ENCODE measurements at regions not wholly inside any gene's neighbourhood (a gene's known extent, or its start where the extent isn't known, plus 50 kb on each side); places are given as distances from the start of the nearest gene placed in this dataset.
"Not testable (repeated sequence)": the region's sequence is repeated elsewhere in the genome, so short reads cannot be mapped to it uniquely, and the experiment has no call there.

DNA sequence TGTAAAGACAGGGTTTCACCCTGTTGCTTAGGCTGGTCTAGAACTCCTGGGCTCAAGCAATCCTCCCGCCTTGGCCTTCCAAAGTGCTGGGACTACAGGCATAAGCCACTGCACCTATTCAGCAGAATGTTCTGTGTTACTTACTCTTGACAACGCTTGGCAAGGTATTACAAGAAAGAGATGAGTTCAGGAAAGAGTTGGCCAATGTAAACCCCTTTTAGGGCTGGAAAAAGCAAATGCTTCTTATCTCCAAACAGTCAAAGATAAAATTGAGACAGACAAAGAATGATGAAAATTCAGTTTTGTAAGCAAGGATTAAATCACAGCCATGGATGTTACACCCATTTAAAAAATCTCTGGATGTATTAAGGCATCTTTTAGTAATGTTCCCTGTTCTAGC lies 114.0 kb upstream of the PODXL start:
- H3K4me1 ChIP-seq (ENCODE audit: control insufficient read depth, insufficient read depth, low read length) = no peaks in the 10 kb centered on the region
- no peaks in the 10 kb centered on the region for H3K36me3 ChIP-seq (ENCODE audit: control insufficient read depth, insufficient read depth, low read length)
- no peak overlapping the region for H3K4me3 ChIP-seq (ENCODE audit: low read length)

GRCh38 chr7:131667699-131668098 lies 111.3 kb upstream of the PODXL start:
- no peaks in the 10 kb centered on the region for H3K27me3 ChIP-seq (ENCODE audit: control insufficient read depth, insufficient read depth, low read length)
- H3K36me3 ChIP-seq (ENCODE audit: control insufficient read depth, insufficient read depth, low read length) = no peaks in the 10 kb centered on the region
- H3K27ac ChIP-seq (ENCODE audit: low read depth, low read length) = no peak overlapping the region
- H3K9ac ChIP-seq (ENCODE audit: low read length) = no peak overlapping the region
- no peak overlapping the region for H3K4me3 ChIP-seq (ENCODE audit: low read length)
- H3K4me1 ChIP-seq (ENCODE audit: control insufficient read depth, insufficient read depth, low read length) = no peaks in the 10 kb centered on the region

More for the DNA sequence above, 114.0 kb upstream of the PODXL start:
- H3K27ac ChIP-seq (ENCODE audit: low read depth, low read length) = no peak overlapping the region
- H3K9ac ChIP-seq (ENCODE audit: low read length) = no peak overlapping the region
- no peaks in the 10 kb centered on the region for H3K27me3 ChIP-seq (ENCODE audit: control insufficient read depth, insufficient read depth, low read length)

DNA sequence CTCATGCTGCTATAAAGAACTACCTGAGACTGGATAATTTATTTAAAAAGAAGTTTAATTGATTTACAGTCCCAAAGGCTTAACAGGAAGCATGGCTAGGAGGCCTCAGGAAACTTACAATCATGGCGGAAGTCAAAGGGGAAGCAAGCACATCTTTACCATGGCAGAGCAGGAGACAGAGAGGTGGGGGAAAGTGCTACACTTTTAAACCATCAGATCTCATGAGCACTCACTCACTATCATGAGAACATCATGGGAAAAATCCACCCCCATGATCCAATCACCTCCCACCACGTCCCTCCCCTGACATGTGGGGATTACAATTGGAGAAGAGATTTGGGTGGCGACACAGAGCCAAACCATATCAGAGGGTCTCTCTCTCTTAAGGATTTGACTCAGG lies 108.6 kb upstream of the PODXL start:
- H3K4me3 ChIP-seq (ENCODE audit: low read length) = no peak overlapping the region
- H3K9ac ChIP-seq (ENCODE audit: low read length) = no peak overlapping the region
- no peaks in the 10 kb centered on the region for H3K36me3 ChIP-seq (ENCODE audit: control insufficient read depth, insufficient read depth, low read length)
- H3K27ac ChIP-seq (ENCODE audit: low read depth, low read length) = no peak overlapping the region
- H3K27me3 ChIP-seq (ENCODE audit: control insufficient read depth, insufficient read depth, low read length) = no peaks in the 10 kb centered on the region
- H3K4me1 ChIP-seq (ENCODE audit: control insufficient read depth, insufficient read depth, low read length) = no peaks in the 10 kb centered on the region

GRCh38 chr7:131664570-131664969 lies 108.1 kb upstream of the PODXL start:
- H3K36me3 ChIP-seq (ENCODE audit: control insufficient read depth, insufficient read depth, low read length) = no peaks in the 10 kb centered on the region
- H3K4me1 ChIP-seq (ENCODE audit: control insufficient read depth, insufficient read depth, low read length) = no peaks in the 10 kb centered on the region
- no peak overlapping the region for H3K4me3 ChIP-seq (ENCODE audit: low read length)
- no peak overlapping the region for H3K9ac ChIP-seq (ENCODE audit: low read length)
- no peaks in the 10 kb centered on the region for H3K27me3 ChIP-seq (ENCODE audit: control insufficient read depth, insufficient read depth, low read length)
- H3K27ac ChIP-seq (ENCODE audit: low read depth, low read length) = no peak overlapping the region

GRCh38 chr7:131662301-131662873 lies 106.0 kb upstream of the PODXL start:
- not testable (repeated sequence) for H3K9ac ChIP-seq (ENCODE audit: low read length); H3K27ac ChIP-seq (ENCODE audit: low read depth, low read length); H3K27me3 ChIP-seq (ENCODE audit: control insufficient read depth, insufficient read depth, low read length); H3K4me1 ChIP-seq (ENCODE audit: control insufficient read depth, insufficient read depth, low read length); H3K36me3 ChIP-seq (ENCODE audit: control insufficient read depth, insufficient read depth, low read length); H3K4me3 ChIP-seq (ENCODE audit: low read length)

DNA sequence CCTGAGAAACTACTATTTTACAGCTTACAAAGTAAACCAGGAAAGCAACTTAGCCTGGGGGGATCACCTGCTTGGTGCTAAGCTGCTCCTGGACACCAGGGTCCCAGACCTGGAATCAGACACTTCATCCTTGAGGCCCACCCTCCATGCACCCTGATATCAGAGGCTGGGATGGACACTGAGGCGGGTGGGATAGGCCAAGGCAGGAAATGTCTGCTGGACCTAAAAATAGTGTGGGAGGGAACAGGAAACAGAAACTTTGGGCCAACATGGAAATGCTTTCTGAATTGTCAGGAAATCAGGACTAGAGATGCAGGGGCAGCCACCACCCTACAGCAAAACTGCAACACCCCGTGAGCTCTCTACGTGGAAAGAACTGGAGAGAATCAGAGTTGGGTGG lies 101.5 kb upstream of the PODXL start:
- H3K27me3 ChIP-seq (ENCODE audit: control insufficient read depth, insufficient read depth, low read length) = no peaks in the 10 kb centered on the region
- H3K27ac ChIP-seq (ENCODE audit: low read depth, low read length) = no peak overlapping the region
- no peak overlapping the region for H3K4me3 ChIP-seq (ENCODE audit: low read length)
- no peaks in the 10 kb centered on the region for H3K4me1 ChIP-seq (ENCODE audit: control insufficient read depth, insufficient read depth, low read length)
- H3K9ac ChIP-seq (ENCODE audit: low read length) = no peak overlapping the region
- H3K36me3 ChIP-seq (ENCODE audit: control insufficient read depth, insufficient read depth, low read length) = no peaks in the 10 kb centered on the region

GRCh38 chr7:131656980-131657723 lies 100.7 kb upstream of the PODXL start:
- Histone ChIP-seq H3K36me3 (ENCODE audit: control insufficient read depth, insufficient read depth, low read length) (no peaks in the 10 kb centered on the region), H3K9ac (ENCODE audit: low read length) (no peak overlapping the region), H3K4me3 (ENCODE audit: low read length) (no peak overlapping the region), H3K27me3 (ENCODE audit: control insufficient read depth, insufficient read depth, low read length) (no peaks in the 10 kb centered on the region), H3K4me1 (ENCODE audit: control insufficient read depth, insufficient read depth, low read length) (no peaks in the 10 kb centered on the region), H3K27ac (ENCODE audit: low read depth, low read length) (no peak overlapping the region)

DNA sequence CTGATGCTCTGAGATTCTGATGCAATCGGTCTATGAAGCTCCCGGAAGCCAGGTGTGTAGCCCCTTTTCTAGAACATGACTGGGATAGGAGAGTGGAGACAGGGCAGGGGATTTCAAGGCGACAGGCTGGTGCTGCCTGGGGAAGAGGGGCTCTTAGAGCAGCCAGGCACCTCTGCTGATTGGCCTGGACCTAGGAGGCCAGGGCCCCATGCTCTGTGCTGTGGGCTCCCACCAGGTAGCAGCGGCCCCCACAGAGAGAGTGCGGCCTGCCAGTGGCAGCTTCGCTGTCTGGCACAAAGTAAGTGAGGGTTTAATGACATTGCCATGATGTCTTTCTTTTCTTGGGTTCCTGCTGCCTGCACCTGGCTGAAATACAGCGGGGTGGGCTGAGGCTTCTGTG lies 99.4 kb upstream of the PODXL start:
- H3K4me1 ChIP-seq (ENCODE audit: control insufficient read depth, insufficient read depth, low read length) = no peaks in the 10 kb centered on the region
- H3K36me3 ChIP-seq (ENCODE audit: control insufficient read depth, insufficient read depth, low read length) = no peaks in the 10 kb centered on the region
- no peak overlapping the region for H3K9ac ChIP-seq (ENCODE audit: low read length)
- H3K27ac ChIP-seq (ENCODE audit: low read depth, low read length) = no peak overlapping the region
- no peak overlapping the region for H3K4me3 ChIP-seq (ENCODE audit: low read length)
- no peaks in the 10 kb centered on the region for H3K27me3 ChIP-seq (ENCODE audit: control insufficient read depth, insufficient read depth, low read length)

DNA sequence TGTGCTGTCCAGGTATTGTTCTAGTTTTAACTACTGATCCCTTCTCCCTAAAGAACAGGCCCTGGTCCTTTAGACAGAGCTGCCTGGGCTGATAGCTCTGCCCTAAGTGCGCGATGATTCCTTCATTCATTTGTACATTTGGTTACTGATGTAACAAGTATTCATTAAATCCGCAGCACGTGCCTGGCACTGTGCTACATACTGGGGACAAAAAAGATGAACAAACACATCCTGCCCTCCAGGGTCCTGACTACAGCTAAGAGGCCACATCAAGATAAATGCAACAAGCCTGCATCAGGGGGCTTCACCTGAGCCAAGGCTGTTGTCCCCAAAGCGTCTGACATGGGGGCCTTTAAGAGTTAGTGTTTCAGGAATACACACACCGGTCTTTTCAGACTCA lies 99.0 kb upstream of the PODXL start:
- Histone ChIP-seq H3K36me3 (ENCODE audit: control insufficient read depth, insufficient read depth, low read length) (no peaks in the 10 kb centered on the region), H3K9ac (ENCODE audit: low read length) (no peak overlapping the region), H3K27me3 (ENCODE audit: control insufficient read depth, insufficient read depth, low read length) (no peaks in the 10 kb centered on the region), H3K4me3 (ENCODE audit: low read length) (no peak overlapping the region), H3K27ac (ENCODE audit: low read depth, low read length) (no peak overlapping the region), H3K4me1 (ENCODE audit: control insufficient read depth, insufficient read depth, low read length) (no peaks in the 10 kb centered on the region)

DNA sequence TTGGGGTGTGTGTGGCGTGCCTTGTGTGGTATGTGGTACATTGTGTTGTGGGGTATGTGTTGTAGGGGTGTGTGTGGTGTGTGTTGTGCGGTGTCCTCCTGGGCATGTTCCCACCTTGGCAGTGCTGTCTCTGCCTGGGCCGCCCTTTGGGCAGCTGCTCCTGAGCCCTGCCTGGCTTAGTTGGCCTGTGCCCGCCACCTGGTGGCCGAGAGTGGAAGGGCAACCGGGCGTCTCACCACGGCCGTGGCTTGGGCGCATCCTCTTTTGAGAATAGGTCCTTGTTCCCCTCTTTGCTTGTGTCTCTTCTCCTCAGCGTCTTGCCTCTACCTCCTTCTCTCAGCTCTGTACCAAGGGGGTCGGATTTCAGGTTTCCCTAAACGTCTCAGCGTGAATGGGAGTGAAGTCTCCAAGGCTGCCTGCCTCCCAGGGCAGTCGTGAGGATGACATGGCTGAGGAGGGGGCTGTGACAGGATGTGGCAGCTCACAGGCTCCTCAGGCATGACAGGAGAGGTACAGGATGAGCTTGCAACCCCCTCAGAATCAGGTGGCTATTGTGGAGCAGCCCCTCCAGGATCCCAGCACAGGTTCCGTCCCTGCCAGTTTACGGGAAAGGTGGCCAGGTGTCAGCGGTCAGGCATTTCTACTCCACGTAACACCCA lies 98.4 kb upstream of the PODXL start:
- Histone ChIP-seq H3K36me3 (ENCODE audit: control insufficient read depth, insufficient read depth, low read length) (no peaks in the 10 kb centered on the region), H3K27ac (ENCODE audit: low read depth, low read length) (no peak overlapping the region), H3K9ac (ENCODE audit: low read length) (no peak overlapping the region), H3K4me3 (ENCODE audit: low read length) (no peak overlapping the region), H3K4me1 (ENCODE audit: control insufficient read depth, insufficient read depth, low read length) (no peaks in the 10 kb centered on the region), H3K27me3 (ENCODE audit: control insufficient read depth, insufficient read depth, low read length) (no peaks in the 10 kb centered on the region)

- Histone ChIP-seq H3K4me3 (ENCODE audit: low read length) (no peak overlapping the region), H3K9ac (ENCODE audit: low read length) (no peak overlapping the region), H3K36me3 (ENCODE audit: control insufficient read depth, insufficient read depth, low read length) (no peaks in the 10 kb centered on the region), H3K27me3 (ENCODE audit: control insufficient read depth, insufficient read depth, low read length) (no peaks in the 10 kb centered on the region), H3K4me1 (ENCODE audit: control insufficient read depth, insufficient read depth, low read length) (peaks cover 2% of the 10 kb centered on the region), H3K27ac (ENCODE audit: low read depth, low read length) (no peak overlapping the region)
Measured at GRCh38 chr7:131654249-131654558, 97.8 kb upstream of the PODXL start.

GRCh38 chr7:131653418-131654248 lies 97.2 kb upstream of the PODXL start:
- Histone ChIP-seq H3K27ac (ENCODE audit: low read depth, low read length) (no peak overlapping the region), H3K36me3 (ENCODE audit: control insufficient read depth, insufficient read depth, low read length) (no peaks in the 10 kb centered on the region), H3K9ac (ENCODE audit: low read length) (no peak overlapping the region), H3K4me3 (ENCODE audit: low read length) (no peak overlapping the region), H3K4me1 (ENCODE audit: control insufficient read depth, insufficient read depth, low read length) (peaks cover 6% of the 10 kb centered on the region), H3K27me3 (ENCODE audit: control insufficient read depth, insufficient read depth, low read length) (no peaks in the 10 kb centered on the region)

Measured in rectal smooth muscle tissue (tissue), 1 donor.